GM03348 (cell line): ENCODE measurements at regions not wholly inside any gene's neighbourhood (a gene's known extent, or its start where the extent isn't known, plus 50 kb on each side); places are given as distances from the start of the nearest gene placed in this dataset.
A peak's percentile ranks its signal among the peaks of the same experiment; 100 is the strongest.

ENCODE experiments used
- DNase-seq: peaks from one replicate; pipeline ENCODE4 v3.0.0; 2012; ENCODE audit warnings: low spot score

- DNase-seq: no peak
Observed at GRCh38 chr1:14531519-14531918, 67.0 kb upstream of the KAZN start.

GRCh38 chr1:14535619-14536355, 62.7 kb upstream of the KAZN start:
- no peak for DNase-seq

GRCh38 chr1:14538335-14538734, 60.1 kb upstream of the KAZN start:
- DNase-seq: no peak

- no peak for DNase-seq
Observed at GRCh38 chr1:14539309-14539708, 59.2 kb upstream of the KAZN start.

GRCh38 chr1:14539953-14540563, 58.4 kb upstream of the KAZN start:
- DNase-seq: no peak

- no peak for DNase-seq
Observed at GRCh38 chr1:14541348-14541747, 57.1 kb upstream of the KAZN start.

- DNase-seq: peak; percentile 68
Observed at GRCh38 chr1:14543191-14543840, 55.2 kb upstream of the KAZN start.

- no peak for DNase-seq
Observed at GRCh38 chr1:14544319-14544718, 54.2 kb upstream of the KAZN start.

GRCh38 chr1:14545422-14546025, 53.0 kb upstream of the KAZN start:
- DNase-seq: no peak

- no peak for DNase-seq
Observed at GRCh38 chr1:14546416-14546815, 52.1 kb upstream of the KAZN start.
